Astrocyte (in vitro differentiated cells and primary cell): ENCODE measurements at regions not wholly inside any gene's neighbourhood (a gene's known extent, or its start where the extent isn't known, plus 50 kb on each side); places are given as distances from the start of the nearest gene placed in this dataset.

Experiments
- DNase-seq: peaks from one replicate; pipeline ENCODE4 v3.0.0-alpha.2; 2010; ENCODE audit warnings: low read depth
- FAIRE-seq: peaks from 2 replicates; lab custom pipeline; 2011; peaks lifted over from hg19 to GRCh38; lab: Jason Lieb, UNC
- H2AFZ ChIP-seq: 2 replicates; pipeline ENCODE4 v1.6.0; 2012; ENCODE audit warnings: low read depth, low read length, inconsistent platforms
- H3K27ac ChIP-seq: 2 replicates; pipeline ENCODE4 v1.5.1; 2011; ENCODE audit warnings: low read depth, low read length, inconsistent platforms
- H3K27me3 ChIP-seq: 2 replicates; pipeline ENCODE4 v1.6.0; 2011; ENCODE audit warnings: low read length, inconsistent platforms; ENCODE audit not compliant: insufficient read depth
- H3K36me3 ChIP-seq: 2 replicates; pipeline ENCODE4 v1.5.1; 2011; ENCODE audit warnings: low read length, inconsistent platforms; ENCODE audit not compliant: insufficient read depth
- H3K4me1 ChIP-seq: 2 replicates; pipeline ENCODE4 v1.5.1; 2011; ENCODE audit warnings: low read length, inconsistent platforms; ENCODE audit not compliant: insufficient read depth
- H3K4me2 ChIP-seq: 2 replicates; pipeline ENCODE4 v1.6.0; 2012; ENCODE audit warnings: low read length, inconsistent platforms
- H3K4me3 ChIP-seq: 2 replicates; pipeline ENCODE4 v1.5.1; 2011; ENCODE audit warnings: low read depth, mild to moderate bottlenecking, low read length, inconsistent platforms; ENCODE audit not compliant: insufficient read depth
- H3K79me2 ChIP-seq: 2 replicates; pipeline ENCODE4 v1.6.0; 2012; ENCODE audit warnings: mild to moderate bottlenecking, low read length, inconsistent platforms; ENCODE audit not compliant: insufficient read depth
- H3K9ac ChIP-seq: 2 replicates; pipeline ENCODE4 v1.6.0; 2012; ENCODE audit warnings: mild to moderate bottlenecking, low read length, inconsistent platforms
- H3K9me3 ChIP-seq: 2 replicates; pipeline ENCODE4 v1.5.1; 2012; ENCODE audit warnings: low read depth, mild to moderate bottlenecking, low read length, inconsistent platforms; ENCODE audit not compliant: insufficient read depth
- H4K20me1 ChIP-seq: 2 replicates; pipeline ENCODE4 v1.6.0; 2012; ENCODE audit warnings: low read length, inconsistent platforms; ENCODE audit not compliant: insufficient read depth
- H3K27ac Mint-ChIP-seq: one replicate; pipeline ENCODE4 v1.8.0; 2021; ENCODE audit warnings: mild to moderate bottlenecking, mixed read lengths; ENCODE audit not compliant: unreplicated experiment
- H3K27me3 Mint-ChIP-seq: one replicate; pipeline ENCODE4 v1.8.0; 2021; ENCODE audit warnings: low read depth, mixed read lengths; ENCODE audit not compliant: unreplicated experiment
- H3K36me3 Mint-ChIP-seq: one replicate; pipeline ENCODE4 v1.8.0; 2021; ENCODE audit warnings: low read depth, mixed read lengths; ENCODE audit not compliant: unreplicated experiment
- H3K4me1 Mint-ChIP-seq: one replicate; pipeline ENCODE4 v1.8.0; 2021; ENCODE audit warnings: low read depth, mixed read lengths; ENCODE audit not compliant: unreplicated experiment
- H3K4me3 Mint-ChIP-seq: one replicate; pipeline ENCODE4 v1.8.0; 2021; ENCODE audit warnings: mild to moderate bottlenecking, moderate library complexity, mixed read lengths; ENCODE audit not compliant: unreplicated experiment
- H3K9me3 Mint-ChIP-seq: one replicate; pipeline ENCODE4 v1.8.0; 2021; ENCODE audit warnings: mild to moderate bottlenecking, mixed read lengths; ENCODE audit not compliant: unreplicated experiment
- CTCF ChIP-seq: IDR thresholded peaks from 2 replicates; pipeline ENCODE4 v1.5.1; 2011; ENCODE audit warnings: low read depth, mild to moderate bottlenecking, inconsistent platforms, low read length, moderate library complexity; ENCODE audit not compliant: insufficient read depth
- EZH2 ChIP-seq: IDR thresholded peaks from 2 replicates; pipeline ENCODE4 v1.6.1; 2012; ENCODE audit warnings: mild to moderate bottlenecking, low read length, inconsistent platforms; ENCODE audit not compliant: insufficient read depth

- Mint-ChIP-seq H3K27me3 (peaks cover 6% of the 10 kb centered on the region), H3K4me1 (peaks cover 4% of the 10 kb centered on the region), H3K27ac (no peak overlapping the region), H3K9me3 (no peaks in the 10 kb centered on the region), H3K4me3 (no peak overlapping the region), H3K36me3 (no peaks in the 10 kb centered on the region)
- TF ChIP-seq EZH2: no peak
- TF ChIP-seq CTCF: no peak
- FAIRE-seq (no peak), DNase-seq (no peak)
- no peaks in the 10 kb centered on the region for H3K36me3 ChIP-seq
- no peaks in the 10 kb centered on the region for H3K79me2 ChIP-seq
- H4K20me1 ChIP-seq: no peaks in the 10 kb centered on the region
- no peak overlapping the region for H3K9ac ChIP-seq
- no peak overlapping the region for H3K27ac ChIP-seq
- no peak overlapping the region for H3K4me2 ChIP-seq
- H3K9me3 ChIP-seq: peaks cover 3% of the 10 kb centered on the region
- no peaks in the 10 kb centered on the region for H3K4me1 ChIP-seq
- no peak overlapping the region for H2AFZ ChIP-seq
- H3K4me3 ChIP-seq: no peak overlapping the region
- H3K27me3 ChIP-seq: no peaks in the 10 kb centered on the region
Measured at GRCh38 chr9:1327467-1327866, 277.3 kb downstream of the DMRT2 start.

DNA sequence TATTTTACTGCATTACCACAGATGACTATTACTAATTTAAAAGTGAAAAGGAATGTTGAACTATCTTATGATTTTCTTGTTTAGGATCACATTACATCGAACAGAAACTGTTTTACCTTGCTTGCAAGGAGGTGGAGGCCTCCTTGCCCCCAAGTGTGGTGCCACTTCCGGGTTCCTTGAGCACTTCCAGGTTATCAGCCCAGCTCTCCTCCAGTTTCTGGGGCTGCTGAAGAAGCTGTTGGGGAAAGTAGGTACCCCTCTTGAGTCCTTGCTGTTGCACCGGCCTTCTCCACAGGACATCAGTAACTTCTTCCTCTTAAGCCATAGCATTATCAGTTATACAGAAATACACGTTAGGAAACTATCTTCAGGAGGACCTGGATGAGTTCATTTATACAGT lies 278.2 kb downstream of the DMRT2 start:
- no peak for FAIRE-seq
- Histone ChIP-seq H3K4me1 (no peaks in the 10 kb centered on the region), H3K4me2 (no peak overlapping the region), H4K20me1 (no peaks in the 10 kb centered on the region), H3K9ac (no peak overlapping the region), H3K36me3 (no peaks in the 10 kb centered on the region), H3K9me3 (peaks cover 3% of the 10 kb centered on the region), H3K4me3 (no peak overlapping the region), H3K27me3 (no peaks in the 10 kb centered on the region), H3K27ac (no peak overlapping the region), H2AFZ (no peak overlapping the region), H3K79me2 (no peaks in the 10 kb centered on the region)
- DNase-seq: no peak
- TF ChIP-seq EZH2 (no peak), CTCF (no peak)
- Mint-ChIP-seq H3K27me3 (peaks cover 5% of the 10 kb centered on the region), H3K27ac (no peak overlapping the region), H3K36me3 (no peaks in the 10 kb centered on the region), H3K9me3 (no peaks in the 10 kb centered on the region), H3K4me1 (peaks cover 4% of the 10 kb centered on the region), H3K4me3 (no peak overlapping the region)

DNA sequence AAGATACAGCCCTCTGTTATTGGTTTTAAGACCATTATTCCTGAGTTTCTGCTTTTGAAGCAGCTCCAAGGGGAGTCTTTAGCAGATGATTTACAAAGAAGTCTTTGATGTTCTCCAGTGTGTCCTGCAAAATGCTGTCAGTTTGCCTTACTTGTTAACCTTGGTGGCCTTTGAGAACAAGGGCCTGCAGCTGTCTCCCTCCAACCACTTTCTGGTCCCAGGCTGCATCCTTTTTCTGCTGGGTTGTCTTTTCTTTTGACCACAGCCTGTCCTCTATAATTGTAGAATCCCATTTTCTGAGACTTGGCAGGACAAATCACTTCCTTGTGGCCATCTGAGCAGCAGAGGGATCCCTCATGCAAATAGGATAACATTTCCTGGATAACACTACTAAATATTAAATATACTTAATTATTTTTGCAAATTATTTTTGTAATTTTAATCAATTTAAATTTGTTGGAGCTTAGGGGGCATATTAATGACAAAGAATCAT lies 281.4 kb downstream of the DMRT2 start:
- FAIRE-seq: no peak
- no peak for TF ChIP-seq CTCF

More for the DNA sequence above, 281.4 kb downstream of the DMRT2 start:
- Mint-ChIP-seq H3K4me1 (peaks cover 4% of the 10 kb centered on the region), H3K9me3 (no peaks in the 10 kb centered on the region), H3K27me3 (peaks cover 13% of the 10 kb centered on the region), H3K36me3 (no peaks in the 10 kb centered on the region), H3K27ac (no peak overlapping the region), H3K4me3 (no peak overlapping the region)
- Histone ChIP-seq H4K20me1 (no peaks in the 10 kb centered on the region), H3K4me3 (no peak overlapping the region), H3K79me2 (no peaks in the 10 kb centered on the region), H3K27me3 (no peaks in the 10 kb centered on the region), H3K27ac (no peak overlapping the region), H3K9ac (no peak overlapping the region), H3K9me3 (peaks cover 3% of the 10 kb centered on the region), H3K4me2 (no peak overlapping the region), H3K36me3 (no peaks in the 10 kb centered on the region), H3K4me1 (no peaks in the 10 kb centered on the region), H2AFZ (no peak overlapping the region)
- no peak for DNase-seq
